ENCODE measurements at regions not wholly inside any gene's neighbourhood (a gene's known extent, or its start where the extent isn't known, plus 50 kb on each side); places are given as distances from the start of the nearest gene placed in this dataset.

DNA sequence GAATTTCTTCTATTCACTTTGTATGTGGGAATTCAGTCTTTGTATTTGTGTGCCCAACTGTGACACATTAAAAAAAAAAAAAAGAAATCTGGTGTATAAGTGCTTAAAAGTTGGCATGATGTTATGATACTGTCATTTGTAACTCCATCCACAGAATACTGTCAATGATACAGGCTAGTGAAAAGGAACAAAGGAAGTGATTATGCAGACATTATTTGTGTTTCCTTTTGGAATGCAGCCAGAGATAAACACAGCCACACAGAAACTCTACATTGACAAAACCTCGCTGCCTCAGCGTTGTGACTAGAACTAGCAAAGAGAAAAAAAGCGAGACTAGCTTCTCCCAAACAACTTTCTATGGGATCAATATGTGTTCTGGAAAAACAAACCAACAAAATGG, 519.2 kb upstream of the AGTR1 start:
- H3K9me3 ChIP-seq (ENCODE audit: low read length), result no peaks in the 10 kb centered on the region
- no peaks in the 10 kb centered on the region for H3K4me1 ChIP-seq (ENCODE audit: insufficient read depth, low read length)
- no peaks in the 10 kb centered on the region for H3K36me3 ChIP-seq (ENCODE audit: insufficient read depth, low read length)
- H3K27ac ChIP-seq (ENCODE audit: low read depth, low read length), result no peak overlapping the region
- H3K9ac ChIP-seq (ENCODE audit: low read length), result no peak overlapping the region
- H3K4me3 ChIP-seq (ENCODE audit: low read depth in 1 of 2, low read length in 2 of 2), result no peak overlapping the region
- no peaks in the 10 kb centered on the region for H3K27me3 ChIP-seq (ENCODE audit: control insufficient read depth in 1 of 2, insufficient read depth in 2 of 2, low read length in 2 of 2)

DNA sequence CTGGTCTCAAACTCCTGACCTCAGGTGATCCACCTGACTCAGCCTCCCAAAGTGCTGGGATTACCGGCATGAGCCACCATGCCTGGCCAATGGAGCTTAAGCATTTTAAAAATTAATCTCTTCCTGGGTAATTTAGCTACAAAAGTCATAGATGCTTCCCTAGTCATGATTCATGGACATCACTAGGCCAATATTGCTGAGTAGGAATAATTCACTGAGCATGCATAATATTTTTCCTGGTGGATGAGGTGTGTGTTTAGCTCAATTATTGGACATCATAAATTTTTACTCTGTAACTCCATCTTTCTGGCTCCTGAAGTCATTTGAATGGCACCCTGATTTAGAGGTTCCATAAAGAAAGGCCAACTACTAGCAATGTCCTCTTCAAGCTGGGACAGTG, 512.9 kb upstream of the AGTR1 start:
- Histone ChIP-seq H3K4me1 (ENCODE audit: insufficient read depth, low read length) (no peaks in the 10 kb centered on the region), H3K4me3 (ENCODE audit: low read depth in 1 of 2, low read length in 2 of 2) (no peak overlapping the region), H3K27me3 (ENCODE audit: control insufficient read depth in 1 of 2, insufficient read depth in 2 of 2, low read length in 2 of 2) (no peaks in the 10 kb centered on the region), H3K9me3 (ENCODE audit: low read length) (no peaks in the 10 kb centered on the region), H3K9ac (ENCODE audit: low read length) (no peak overlapping the region), H3K36me3 (ENCODE audit: insufficient read depth, low read length) (no peaks in the 10 kb centered on the region), H3K27ac (ENCODE audit: low read depth, low read length) (no peak overlapping the region)

DNA sequence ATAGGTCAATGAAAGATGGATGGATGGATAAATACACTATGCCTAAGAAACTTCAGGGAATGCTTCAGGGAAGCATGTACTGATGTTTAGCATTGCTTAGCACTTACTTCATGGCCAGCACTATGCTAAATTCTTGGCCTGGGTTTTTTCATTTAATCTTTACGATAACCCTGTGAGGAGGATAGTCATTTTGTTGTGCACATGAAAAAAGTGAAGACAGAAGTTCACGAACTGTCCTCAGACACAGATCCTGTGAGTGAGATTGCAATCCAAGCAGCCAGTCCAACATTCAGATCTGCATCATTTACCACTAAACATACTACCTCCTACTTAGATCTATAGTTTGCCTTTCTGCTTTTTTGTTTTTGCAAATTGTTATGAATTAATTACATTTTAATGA, 510.8 kb upstream of the AGTR1 start:
- no peak overlapping the region for H3K9ac ChIP-seq (ENCODE audit: low read length)
- no peaks in the 10 kb centered on the region for H3K27me3 ChIP-seq (ENCODE audit: control insufficient read depth in 1 of 2, insufficient read depth in 2 of 2, low read length in 2 of 2)
- H3K36me3 ChIP-seq (ENCODE audit: insufficient read depth, low read length), result no peaks in the 10 kb centered on the region
- H3K4me1 ChIP-seq (ENCODE audit: insufficient read depth, low read length), result no peaks in the 10 kb centered on the region
- no peak overlapping the region for H3K27ac ChIP-seq (ENCODE audit: low read depth, low read length)
- H3K4me3 ChIP-seq (ENCODE audit: low read depth in 1 of 2, low read length in 2 of 2), result no peak overlapping the region
- H3K9me3 ChIP-seq (ENCODE audit: low read length), result no peaks in the 10 kb centered on the region

GRCh38 chr3:148187296-148187695, 510.4 kb upstream of the AGTR1 start:
- Histone ChIP-seq H3K27ac (ENCODE audit: low read depth, low read length) (no peak overlapping the region), H3K27me3 (ENCODE audit: control insufficient read depth in 1 of 2, insufficient read depth in 2 of 2, low read length in 2 of 2) (no peaks in the 10 kb centered on the region), H3K9me3 (ENCODE audit: low read length) (no peaks in the 10 kb centered on the region), H3K4me1 (ENCODE audit: insufficient read depth, low read length) (no peaks in the 10 kb centered on the region), H3K9ac (ENCODE audit: low read length) (no peak overlapping the region), H3K36me3 (ENCODE audit: insufficient read depth, low read length) (no peaks in the 10 kb centered on the region), H3K4me3 (ENCODE audit: low read depth in 1 of 2, low read length in 2 of 2) (no peak overlapping the region)

- Histone ChIP-seq H3K4me3 (ENCODE audit: low read depth in 1 of 2, low read length in 2 of 2) (no peak overlapping the region), H3K9ac (ENCODE audit: low read length) (no peak overlapping the region), H3K9me3 (ENCODE audit: low read length) (no peaks in the 10 kb centered on the region), H3K36me3 (ENCODE audit: insufficient read depth, low read length) (no peaks in the 10 kb centered on the region), H3K27me3 (ENCODE audit: control insufficient read depth in 1 of 2, insufficient read depth in 2 of 2, low read length in 2 of 2) (no peaks in the 10 kb centered on the region), H3K4me1 (ENCODE audit: insufficient read depth, low read length) (no peaks in the 10 kb centered on the region), H3K27ac (ENCODE audit: low read depth, low read length) (no peak overlapping the region)
These were observed 507.2 kb upstream of the AGTR1 start for GRCh38 chr3:148190441-148190990.

GRCh38 chr3:148191966-148192365, 505.7 kb upstream of the AGTR1 start:
- Histone ChIP-seq H3K9ac (ENCODE audit: low read length) (no peak overlapping the region), H3K27ac (ENCODE audit: low read depth, low read length) (no peak overlapping the region), H3K4me1 (ENCODE audit: insufficient read depth, low read length) (no peaks in the 10 kb centered on the region), H3K9me3 (ENCODE audit: low read length) (no peaks in the 10 kb centered on the region), H3K27me3 (ENCODE audit: control insufficient read depth in 1 of 2, insufficient read depth in 2 of 2, low read length in 2 of 2) (no peaks in the 10 kb centered on the region), H3K4me3 (ENCODE audit: low read depth in 1 of 2, low read length in 2 of 2) (no peak overlapping the region), H3K36me3 (ENCODE audit: insufficient read depth, low read length) (no peaks in the 10 kb centered on the region)

- no peaks in the 10 kb centered on the region for H3K9me3 ChIP-seq (ENCODE audit: low read length)
- H3K36me3 ChIP-seq (ENCODE audit: insufficient read depth, low read length), result no peaks in the 10 kb centered on the region
- H3K4me3 ChIP-seq (ENCODE audit: low read depth in 1 of 2, low read length in 2 of 2), result no peak overlapping the region
- H3K9ac ChIP-seq (ENCODE audit: low read length), result no peak overlapping the region
- no peak overlapping the region for H3K27ac ChIP-seq (ENCODE audit: low read depth, low read length)
- no peaks in the 10 kb centered on the region for H3K4me1 ChIP-seq (ENCODE audit: insufficient read depth, low read length)
- no peaks in the 10 kb centered on the region for H3K27me3 ChIP-seq (ENCODE audit: control insufficient read depth in 1 of 2, insufficient read depth in 2 of 2, low read length in 2 of 2)
These were observed 500.6 kb upstream of the AGTR1 start for GRCh38 chr3:148197061-148197460.

DNA sequence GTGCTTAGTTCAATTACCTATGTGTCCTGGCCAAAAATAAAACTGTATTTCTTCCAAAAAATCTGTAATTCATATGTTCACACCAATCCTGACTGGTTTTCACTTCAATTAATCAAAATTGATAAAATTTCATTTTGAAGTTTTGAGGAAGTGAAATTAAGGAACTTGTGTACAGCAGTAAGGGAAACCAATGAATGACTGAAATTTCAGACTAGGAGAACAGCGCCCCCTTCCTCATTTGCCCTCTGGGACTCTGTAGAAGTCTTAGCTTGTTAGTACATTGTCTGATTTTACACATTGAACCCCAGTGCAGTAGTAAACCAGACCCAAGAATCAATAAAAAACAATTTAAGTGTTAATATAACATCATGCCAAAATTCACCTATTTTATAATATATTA, 495.3 kb upstream of the AGTR1 start:
- H3K27me3 ChIP-seq (ENCODE audit: control insufficient read depth in 1 of 2, insufficient read depth in 2 of 2, low read length in 2 of 2), result no peaks in the 10 kb centered on the region
- H3K9me3 ChIP-seq (ENCODE audit: low read length), result no peaks in the 10 kb centered on the region
- H3K4me3 ChIP-seq (ENCODE audit: low read depth in 1 of 2, low read length in 2 of 2), result no peak overlapping the region
- H3K27ac ChIP-seq (ENCODE audit: low read depth, low read length), result no peak overlapping the region
- H3K36me3 ChIP-seq (ENCODE audit: insufficient read depth, low read length), result no peaks in the 10 kb centered on the region
- H3K9ac ChIP-seq (ENCODE audit: low read length), result no peak overlapping the region
- no peaks in the 10 kb centered on the region for H3K4me1 ChIP-seq (ENCODE audit: insufficient read depth, low read length)

DNA sequence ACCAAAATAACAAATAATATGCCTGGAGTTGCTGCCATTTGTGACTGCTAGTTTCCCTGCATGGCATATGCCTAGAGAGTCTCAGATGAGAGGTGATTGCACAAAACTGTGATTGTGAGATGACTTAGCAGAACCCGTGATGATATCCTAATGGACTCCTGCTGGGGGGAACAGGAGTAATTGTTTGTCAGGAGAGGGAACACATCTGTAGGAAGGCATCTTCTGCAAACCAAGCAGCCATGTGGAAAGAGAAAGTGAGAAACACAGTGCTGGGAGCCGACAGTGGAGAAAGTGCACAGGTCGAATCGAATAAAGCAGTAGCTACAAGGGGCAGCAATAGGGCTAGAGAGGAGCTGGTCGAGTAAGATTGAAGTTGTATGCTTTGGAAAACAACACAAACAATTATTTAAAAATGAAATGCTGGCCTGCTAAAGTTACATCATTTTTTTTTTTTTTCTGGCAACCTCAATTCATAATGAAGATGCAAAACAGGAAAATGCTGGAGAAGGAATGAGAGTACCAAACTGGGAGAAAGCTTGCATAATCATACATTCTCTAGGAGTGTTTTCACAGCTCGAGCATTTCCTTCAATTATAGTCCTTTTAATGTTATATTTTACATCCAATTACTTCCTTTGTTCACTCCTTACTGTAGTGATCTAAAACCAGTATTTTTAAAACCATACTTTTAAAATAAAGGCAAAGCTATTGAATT, 494.2 kb upstream of the AGTR1 start:
- Histone ChIP-seq H3K4me3 (ENCODE audit: low read depth in 1 of 2, low read length in 2 of 2) (no peak overlapping the region), H3K27ac (ENCODE audit: low read depth, low read length) (no peak overlapping the region), H3K27me3 (ENCODE audit: control insufficient read depth in 1 of 2, insufficient read depth in 2 of 2, low read length in 2 of 2) (no peaks in the 10 kb centered on the region), H3K9me3 (ENCODE audit: low read length) (no peaks in the 10 kb centered on the region), H3K36me3 (ENCODE audit: insufficient read depth, low read length) (no peaks in the 10 kb centered on the region), H3K9ac (ENCODE audit: low read length) (no peak overlapping the region), H3K4me1 (ENCODE audit: insufficient read depth, low read length) (no peaks in the 10 kb centered on the region)

DNA sequence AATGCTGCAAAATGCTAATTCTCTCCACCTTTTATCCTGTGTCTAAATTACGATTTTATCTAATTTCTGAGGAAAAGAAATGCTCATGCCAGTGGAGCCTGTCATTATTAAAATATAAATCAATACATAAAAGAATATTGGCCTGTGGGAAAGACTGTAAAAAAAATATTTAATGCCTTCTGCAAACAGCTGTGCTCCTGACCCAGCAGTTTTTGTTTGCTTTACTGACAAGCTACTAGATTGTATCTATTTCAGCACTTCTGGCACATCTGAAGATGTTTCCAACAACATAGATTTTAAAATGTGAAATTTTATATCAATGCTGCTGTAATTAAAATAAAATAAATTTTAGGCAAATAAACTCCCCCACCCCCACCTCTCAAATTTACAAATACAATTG, 493.6 kb upstream of the AGTR1 start:
- Histone ChIP-seq H3K4me3 (ENCODE audit: low read depth in 1 of 2, low read length in 2 of 2) (no peak overlapping the region), H3K9me3 (ENCODE audit: low read length) (no peaks in the 10 kb centered on the region)

GRCh38 chr3:148205977-148206376, 491.7 kb upstream of the AGTR1 start:
- H3K27me3 ChIP-seq (ENCODE audit: control insufficient read depth in 1 of 2, insufficient read depth in 2 of 2, low read length in 2 of 2), result no peaks in the 10 kb centered on the region

More for the DNA sequence above, 493.6 kb upstream of the AGTR1 start:
- Histone ChIP-seq H3K36me3 (ENCODE audit: insufficient read depth, low read length) (no peaks in the 10 kb centered on the region), H3K4me1 (ENCODE audit: insufficient read depth, low read length) (no peaks in the 10 kb centered on the region), H3K27ac (ENCODE audit: low read depth, low read length) (no peak overlapping the region), H3K27me3 (ENCODE audit: control insufficient read depth in 1 of 2, insufficient read depth in 2 of 2, low read length in 2 of 2) (no peaks in the 10 kb centered on the region), H3K9ac (ENCODE audit: low read length) (no peak overlapping the region)

DNA sequence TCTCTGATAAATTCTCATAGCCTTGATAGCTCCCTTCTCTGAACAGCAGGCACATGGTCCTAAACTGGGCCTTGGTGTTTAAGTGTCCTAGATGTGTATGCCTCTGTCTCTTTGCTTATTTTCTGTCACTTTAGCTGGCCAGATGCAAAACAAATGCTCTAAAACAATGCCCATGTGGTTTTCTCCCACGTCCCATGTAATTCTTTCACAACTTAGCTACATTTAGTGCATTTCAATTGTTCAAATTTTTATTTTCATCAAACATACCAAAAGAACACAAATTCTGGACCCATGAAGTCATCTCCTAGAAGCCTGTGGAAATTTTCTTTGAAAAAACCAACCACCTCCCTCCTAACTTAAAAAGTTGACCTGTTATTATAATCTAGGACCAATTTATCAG, 491.3 kb upstream of the AGTR1 start:
- Histone ChIP-seq H3K4me1 (ENCODE audit: insufficient read depth, low read length) (no peaks in the 10 kb centered on the region), H3K9ac (ENCODE audit: low read length) (no peak overlapping the region), H3K27ac (ENCODE audit: low read depth, low read length) (no peak overlapping the region), H3K36me3 (ENCODE audit: insufficient read depth, low read length) (no peaks in the 10 kb centered on the region), H3K9me3 (ENCODE audit: low read length) (no peaks in the 10 kb centered on the region), H3K27me3 (ENCODE audit: control insufficient read depth in 1 of 2, insufficient read depth in 2 of 2, low read length in 2 of 2) (no peaks in the 10 kb centered on the region), H3K4me3 (ENCODE audit: low read depth in 1 of 2, low read length in 2 of 2) (no peak overlapping the region)

More at GRCh38 chr3:148205977-148206376, 491.7 kb upstream of the AGTR1 start:
- Histone ChIP-seq H3K4me1 (ENCODE audit: insufficient read depth, low read length) (no peaks in the 10 kb centered on the region), H3K9me3 (ENCODE audit: low read length) (no peaks in the 10 kb centered on the region), H3K9ac (ENCODE audit: low read length) (no peak overlapping the region), H3K36me3 (ENCODE audit: insufficient read depth, low read length) (no peaks in the 10 kb centered on the region), H3K4me3 (ENCODE audit: low read depth in 1 of 2, low read length in 2 of 2) (no peak overlapping the region), H3K27ac (ENCODE audit: low read depth, low read length) (no peak overlapping the region)
